WTC11 (cell line): ENCODE measurements at regions not wholly inside any gene's neighbourhood (a gene's known extent, or its start where the extent isn't known, plus 50 kb on each side); places are given as distances from the start of the nearest gene placed in this dataset.

Experiments used
- CTCF ChIP-seq: fragments of 200-600 bp; IDR thresholded peaks from 2 replicates; pipeline ENCODE4 v1.8.0; 2022; ENCODE audit warnings: antibody characterized with exemption
- FOXJ3 ChIP-seq: sonication (generic); formaldehyde crosslinking; IDR thresholded peaks from 2 replicates; pipeline ENCODE4 v1.9.0; 2021; ENCODE audit warnings: missing genetic modification reagents, mild to moderate bottlenecking, borderline replicate concordance
- GRHL2 ChIP-seq: fragments of 250-450 bp; sonication (Bioruptor Pico); IDR thresholded peaks from 2 replicates; pipeline ENCODE4 v1.8.0; 2022; ENCODE audit warnings: mild to moderate bottlenecking, moderate library complexity; ENCODE audit not compliant: insufficient replicate concordance, severe bottlenecking
- PRRX2 ChIP-seq: fragments of 250-450 bp; sonication (Bioruptor Pico); IDR thresholded peaks from 2 replicates; pipeline ENCODE4 v1.8.0; 2021; ENCODE audit warnings: mild to moderate bottlenecking
- TEAD4 ChIP-seq: sonication (generic); formaldehyde crosslinking; IDR thresholded peaks from 2 replicates; pipeline ENCODE4 v1.8.0; 2022; ENCODE audit warnings: mild to moderate bottlenecking, missing genetic modification reagents
- ZBTB21 ChIP-seq: sonication (generic); formaldehyde crosslinking; IDR thresholded peaks from 2 replicates; pipeline ENCODE4 v1.8.1; 2023; ENCODE audit warnings: mild to moderate bottlenecking, missing genetic modification reagents, borderline replicate concordance
- ZNF121 ChIP-seq: sonication (generic); formaldehyde crosslinking; IDR thresholded peaks from 2 replicates; pipeline ENCODE4 v1.8.0; 2023; ENCODE audit warnings: missing genetic modification reagents
- TF ChIP-seq, protein P1 (sequence below): sonication (generic); formaldehyde crosslinking; IDR thresholded peaks from 2 replicates; pipeline ENCODE4 v1.8.0; 2022; ENCODE audit warnings: missing genetic modification reagents
- TF ChIP-seq, protein P2 (sequence below): sonication (generic); formaldehyde crosslinking; IDR thresholded peaks from 2 replicates; pipeline ENCODE4 v1.8.0; 2022; ENCODE audit warnings: mild to moderate bottlenecking, missing genetic modification reagents

DNA sequence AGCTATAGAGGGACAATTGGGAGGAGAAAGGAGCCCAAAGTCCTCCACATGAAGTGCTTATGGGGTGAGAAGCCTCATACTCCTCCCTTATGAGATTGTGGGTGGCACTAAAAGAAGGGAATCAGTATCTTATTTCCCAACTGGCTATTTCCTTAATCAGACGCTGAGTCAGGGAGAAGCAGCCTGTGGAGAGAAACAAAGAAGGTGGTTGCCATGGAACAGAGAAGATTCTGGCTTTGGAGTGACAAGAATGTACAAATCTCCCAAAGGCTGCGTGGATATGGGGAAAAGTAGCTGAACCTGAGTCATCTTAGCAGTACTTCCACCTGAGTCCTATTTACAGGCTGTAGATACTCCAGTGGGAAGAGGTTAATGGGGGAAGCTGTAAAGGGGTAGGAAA is 115.8 kb upstream of the CWC22 start:
- TF ChIP-seq, protein P1, sequence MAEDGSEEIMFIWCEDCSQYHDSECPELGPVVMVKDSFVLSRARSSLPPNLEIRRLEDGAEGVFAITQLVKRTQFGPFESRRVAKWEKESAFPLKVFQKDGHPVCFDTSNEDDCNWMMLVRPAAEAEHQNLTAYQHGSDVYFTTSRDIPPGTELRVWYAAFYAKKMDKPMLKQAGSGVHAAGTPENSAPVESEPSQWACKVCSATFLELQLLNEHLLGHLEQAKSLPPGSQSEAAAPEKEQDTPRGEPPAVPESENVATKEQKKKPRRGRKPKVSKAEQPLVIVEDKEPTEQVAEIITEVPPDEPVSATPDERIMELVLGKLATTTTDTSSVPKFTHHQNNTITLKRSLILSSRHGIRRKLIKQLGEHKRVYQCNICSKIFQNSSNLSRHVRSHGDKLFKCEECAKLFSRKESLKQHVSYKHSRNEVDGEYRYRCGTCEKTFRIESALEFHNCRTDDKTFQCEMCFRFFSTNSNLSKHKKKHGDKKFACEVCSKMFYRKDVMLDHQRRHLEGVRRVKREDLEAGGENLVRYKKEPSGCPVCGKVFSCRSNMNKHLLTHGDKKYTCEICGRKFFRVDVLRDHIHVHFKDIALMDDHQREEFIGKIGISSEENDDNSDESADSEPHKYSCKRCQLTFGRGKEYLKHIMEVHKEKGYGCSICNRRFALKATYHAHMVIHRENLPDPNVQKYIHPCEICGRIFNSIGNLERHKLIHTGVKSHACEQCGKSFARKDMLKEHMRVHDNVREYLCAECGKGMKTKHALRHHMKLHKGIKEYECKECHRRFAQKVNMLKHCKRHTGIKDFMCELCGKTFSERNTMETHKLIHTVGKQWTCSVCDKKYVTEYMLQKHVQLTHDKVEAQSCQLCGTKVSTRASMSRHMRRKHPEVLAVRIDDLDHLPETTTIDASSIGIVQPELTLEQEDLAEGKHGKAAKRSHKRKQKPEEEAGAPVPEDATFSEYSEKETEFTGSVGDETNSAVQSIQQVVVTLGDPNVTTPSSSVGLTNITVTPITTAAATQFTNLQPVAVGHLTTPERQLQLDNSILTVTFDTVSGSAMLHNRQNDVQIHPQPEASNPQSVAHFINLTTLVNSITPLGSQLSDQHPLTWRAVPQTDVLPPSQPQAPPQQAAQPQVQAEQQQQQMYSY (CRISPR knock-in tag): no peak
- TF ChIP-seq CTCF (no peak), TEAD4 (CRISPR knock-in tag) (no peak), PRRX2 (CRISPR knock-in tag) (no peak), FOXJ3 (CRISPR knock-in tag) (no peak), ZBTB21 (CRISPR knock-in tag) (no peak), ZNF121 (CRISPR knock-in tag) (no peak), GRHL2 (CRISPR knock-in tag) (no peak)
- TF ChIP-seq, protein P2, sequence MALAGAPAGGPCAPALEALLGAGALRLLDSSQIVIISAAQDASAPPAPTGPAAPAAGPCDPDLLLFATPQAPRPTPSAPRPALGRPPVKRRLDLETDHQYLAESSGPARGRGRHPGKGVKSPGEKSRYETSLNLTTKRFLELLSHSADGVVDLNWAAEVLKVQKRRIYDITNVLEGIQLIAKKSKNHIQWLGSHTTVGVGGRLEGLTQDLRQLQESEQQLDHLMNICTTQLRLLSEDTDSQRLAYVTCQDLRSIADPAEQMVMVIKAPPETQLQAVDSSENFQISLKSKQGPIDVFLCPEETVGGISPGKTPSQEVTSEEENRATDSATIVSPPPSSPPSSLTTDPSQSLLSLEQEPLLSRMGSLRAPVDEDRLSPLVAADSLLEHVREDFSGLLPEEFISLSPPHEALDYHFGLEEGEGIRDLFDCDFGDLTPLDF (CRISPR knock-in tag): no peak
